ENCODE measurements at regions not wholly inside any gene's neighbourhood (a gene's known extent, or its start where the extent isn't known, plus 50 kb on each side); places are given as distances from the start of the nearest gene placed in this dataset.

GRCh38 chr16:26889740-26890139, 177.0 kb upstream of the C16orf82 start (continued):
- TF ChIP-seq CREB5 (CRISPR knock-in tag; IDR thresholded peaks at IDR 0.05) = no peak
- TF ChIP-seq CCNT2 (IDR thresholded peaks at IDR 0.05; ENCODE audit: borderline replicate concordance, extremely low read depth, insufficient read length, low read depth, low read length) = no peak
- TF ChIP-seq POLR2AphosphoS5 (IDR thresholded peaks at IDR 0.05; ENCODE audit: control insufficient read depth, insufficient read depth, low read depth, low read length) = no peak
- no peak for TF ChIP-seq CAMTA2 (CRISPR knock-in tag; conservative IDR thresholded peaks at IDR 0.05)

GRCh38 chr16:26898200-26898599, 168.5 kb upstream of the C16orf82 start:
- Histone ChIP-seq H2AFZ (ENCODE audit: low read depth, low read length) (no peak overlapping the region), H3K4me3 (no peak overlapping the region), H3K4me2 (ENCODE audit: insufficient read depth, low read length) (no peak overlapping the region), H3K9ac (ENCODE audit: insufficient read depth in 1 of 2, low read depth in 2 of 2, low read length in 2 of 2) (no peak overlapping the region), H3K36me3 (ENCODE audit: control insufficient read depth, insufficient read depth, low read length) (no peaks in the 10 kb centered on the region), H3K79me2 (ENCODE audit: control insufficient read depth, insufficient read depth, low read length) (no peaks in the 10 kb centered on the region), H3K27me3 (ENCODE audit: control insufficient read depth in 2 of 2, insufficient read depth in 2 of 2, low read length in 2 of 2) (no peaks in the 10 kb centered on the region), H4K20me1 (replicated peaks; ENCODE audit: control insufficient read depth, insufficient read depth, low read length) (no peaks in the 10 kb centered on the region), H3K9me1 (ENCODE audit: control insufficient read depth, insufficient read depth, low read length) (no peaks in the 10 kb centered on the region), H3K27ac (ENCODE audit: extremely low read depth, low read depth, low read length) (no peak overlapping the region), H3K4me1 (replicated peaks in 1 of 2; ENCODE audit: control insufficient read depth in 2 of 2, insufficient read depth in 2 of 2, low read length in 2 of 2) (no peaks in the 10 kb centered on the region), H3K9me3 (replicated peaks; ENCODE audit: control insufficient read depth, insufficient read depth, low read depth, low read length) (no peaks in the 10 kb centered on the region)
- no TSS peak for BruUV-seq (replicated peaks)
- intact Hi-C loops (cut with micrococcal nuclease) (no loop called here), in situ Hi-C loops (cut with MboI) (no loop called here)
- ATAC-seq = no peak
- POLR2A ChIA-PET = no interaction called here
- DNase-seq (ENCODE audit: extremely low read depth in 1 of 4, low spot score in 3 of 4) = no peak
- no peak for FAIRE-seq
- CTCF ChIA-PET (ENCODE audit: low intra/inter-chr PET ratio) = no interaction called here
- TF ChIP-seq NFXL1 (CRISPR knock-in tag; IDR thresholded peaks at IDR 0.05) = no peak
- no peak for TF ChIP-seq ZNF76 (CRISPR knock-in tag; IDR thresholded peaks at IDR 0.05; ENCODE audit: borderline replicate concordance)
- TF ChIP-seq ZNF318 (IDR thresholded peaks at IDR 0.05; ENCODE audit: borderline replicate concordance in 1 of 2, low read depth in 1 of 2) = no peak
- TF ChIP-seq COPS2 (conservative IDR thresholded peaks at IDR 0.05) = no peak
- no peak for TF ChIP-seq USF1 (CRISPR knock-in tag; IDR thresholded peaks at IDR 0.05)
- no peak for TF ChIP-seq HBP1 (CRISPR knock-in tag; IDR thresholded peaks at IDR 0.05)
